Ishikawa (cell line): ENCODE measurements at regions not wholly inside any gene's neighbourhood (a gene's known extent, or its start where the extent isn't known, plus 50 kb on each side); places are given as distances from the start of the nearest gene placed in this dataset.

Source experiments
- EP300 ChIP-seq: IDR thresholded peaks from 2 replicates; pipeline ENCODE4 v1.6.1; 2012; ENCODE audit warnings: borderline replicate concordance
- REST ChIP-seq: IDR thresholded peaks from 2 replicates; pipeline ENCODE4 v1.6.1; 2012; ENCODE audit warnings: low read depth, mild to moderate bottlenecking
- TCF12 ChIP-seq: IDR thresholded peaks from 2 replicates; pipeline ENCODE4 v1.6.1; 2012; ENCODE audit warnings: low read depth

GRCh38 chr4:3642056-3642630 is 109.9 kb upstream of the LRPAP1 start:
- TF ChIP-seq TCF12, result no peak
- TF ChIP-seq REST, result no peak
- no peak for TF ChIP-seq EP300
